Activated naive CD4-positive, alpha-beta T cell treated with Interleukin-2 at 50 U/mL for 16 hours (primary cell): ENCODE measurements at regions not wholly inside any gene's neighbourhood (a gene's known extent, or its start where the extent isn't known, plus 50 kb on each side); places are given as distances from the start of the nearest gene placed in this dataset.
"Not testable (repeated sequence)": the region's sequence is repeated elsewhere in the genome, so short reads cannot be mapped to it uniquely, and the experiment has no call there.

Experiments
- DNase-seq: peaks from one replicate; pipeline ENCODE4 v3.0.0-alpha.2; 2020

DNA sequence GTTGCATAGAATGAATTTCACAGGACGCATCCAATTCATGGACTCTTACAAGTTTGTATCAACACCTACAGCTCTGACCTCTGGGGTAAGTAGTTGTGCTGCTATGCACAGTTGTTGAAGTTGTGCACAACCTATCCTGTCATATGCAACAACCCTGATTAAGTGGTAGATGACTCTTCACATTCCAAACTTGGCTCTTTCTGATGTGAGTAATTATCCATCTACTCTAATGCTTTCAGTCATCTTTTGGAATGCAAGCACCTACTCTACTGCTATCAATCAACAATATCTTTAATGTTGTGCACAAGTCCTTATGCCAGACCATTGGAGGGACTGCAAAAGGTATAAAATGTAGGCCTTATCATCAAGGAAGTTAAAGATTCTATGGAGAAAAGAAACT, 921.4 kb downstream of the MCTP2 start:
- no peak for DNase-seq

DNA sequence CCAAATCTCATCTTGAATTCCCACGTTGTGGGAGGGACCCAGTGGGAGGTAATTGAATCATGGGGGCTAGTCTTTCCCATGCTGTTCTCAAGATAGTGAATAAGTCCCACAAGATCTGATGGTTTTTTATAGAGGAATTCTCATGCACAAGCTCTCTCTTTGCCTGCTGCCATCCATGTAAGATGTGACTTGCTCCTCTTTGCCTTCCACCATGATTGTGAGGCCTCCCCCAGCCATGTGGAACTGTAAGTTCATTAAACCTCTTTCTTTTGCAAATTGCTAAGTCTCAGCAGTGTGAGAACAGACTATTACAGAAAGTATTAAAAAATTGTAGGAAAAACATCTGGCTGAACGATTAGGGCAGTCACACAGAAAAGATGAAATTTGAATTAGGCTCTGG, 921.8 kb downstream of the MCTP2 start:
- DNase-seq = not testable (repeated sequence)

DNA sequence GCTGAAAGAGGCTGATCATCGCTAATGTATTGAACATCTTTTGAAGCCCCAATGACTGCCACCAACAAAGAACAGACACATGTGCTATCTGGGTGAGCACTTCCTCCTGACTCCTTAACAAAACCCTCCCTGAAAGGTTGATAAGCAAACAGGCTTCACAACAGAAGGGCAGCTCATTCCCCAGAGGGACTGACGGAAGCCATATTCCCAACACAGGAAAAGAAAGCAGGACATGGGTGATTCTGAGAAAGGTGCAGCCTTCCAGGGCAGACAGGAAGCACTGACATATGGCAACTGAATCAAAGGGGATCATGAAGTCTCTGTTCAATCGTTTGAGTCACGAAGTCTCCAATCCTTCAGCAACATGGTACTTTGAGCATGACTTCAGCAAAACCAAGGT, 929.0 kb downstream of the MCTP2 start:
- no peak for DNase-seq

DNA sequence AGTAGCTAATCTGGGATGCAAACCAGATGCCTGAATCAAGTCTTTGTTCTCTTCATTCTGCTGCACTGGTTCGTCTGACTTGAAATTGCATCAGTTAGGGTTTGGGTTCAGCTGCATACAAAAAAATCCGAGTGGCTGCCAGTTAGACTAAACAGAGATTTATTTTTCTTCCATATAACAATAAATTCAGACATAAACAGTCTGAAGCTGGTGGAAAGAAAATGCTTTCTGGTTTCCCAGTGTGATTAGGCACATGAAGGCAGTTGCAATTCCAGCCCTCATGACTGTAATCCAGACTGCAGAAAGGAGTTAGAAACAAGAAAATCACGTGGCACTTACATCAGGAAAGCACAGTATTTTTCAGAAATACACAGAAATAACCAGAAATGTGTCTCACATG, 930.7 kb downstream of the MCTP2 start:
- no peak for DNase-seq

DNA sequence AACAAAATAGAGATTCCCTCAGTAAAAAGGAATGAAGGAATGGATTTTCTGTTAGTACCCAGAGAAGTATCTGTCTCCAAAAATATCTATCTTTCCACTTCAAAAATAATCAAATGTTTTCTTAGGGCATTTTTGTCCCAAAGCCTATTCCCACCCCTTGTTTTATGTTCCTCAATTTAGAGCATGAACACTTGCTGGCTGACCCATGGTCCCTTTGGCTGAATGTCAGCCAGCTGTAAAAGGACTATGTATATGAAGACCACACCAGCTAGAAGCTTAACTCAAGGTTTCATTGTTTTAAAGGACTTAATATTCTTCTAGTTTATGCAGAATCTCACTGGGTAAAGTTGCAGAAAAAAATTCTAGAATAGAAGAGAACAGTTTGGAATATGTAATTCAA, 931.2 kb downstream of the MCTP2 start:
- no peak for DNase-seq

DNA sequence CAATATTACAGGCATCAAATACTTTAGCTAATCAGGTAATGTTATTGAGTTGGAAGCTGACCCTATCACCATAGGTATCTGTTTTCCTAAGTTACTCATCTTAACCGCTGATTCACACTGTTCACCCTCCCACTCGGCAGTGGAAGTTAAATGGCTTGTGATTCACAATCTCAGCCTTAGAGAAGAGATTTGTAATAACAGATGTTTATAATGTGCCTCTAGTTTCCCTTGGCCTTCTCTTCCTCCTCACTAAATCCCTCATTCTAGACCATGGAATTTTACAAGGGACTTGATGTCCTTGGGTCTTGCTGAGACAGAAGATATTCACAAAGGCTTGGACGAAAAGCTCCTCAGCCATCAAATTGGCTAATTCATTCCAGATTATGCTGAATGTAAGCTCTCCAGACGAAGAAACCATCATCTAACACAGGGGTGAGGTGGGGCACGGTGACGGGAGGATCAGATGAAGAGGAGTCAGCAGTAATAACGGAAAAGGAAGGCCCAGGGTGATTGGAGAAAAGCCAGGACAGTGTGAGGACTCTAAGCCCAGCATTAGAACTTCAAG, 931.7 kb downstream of the MCTP2 start:
- no peak for DNase-seq

DNA sequence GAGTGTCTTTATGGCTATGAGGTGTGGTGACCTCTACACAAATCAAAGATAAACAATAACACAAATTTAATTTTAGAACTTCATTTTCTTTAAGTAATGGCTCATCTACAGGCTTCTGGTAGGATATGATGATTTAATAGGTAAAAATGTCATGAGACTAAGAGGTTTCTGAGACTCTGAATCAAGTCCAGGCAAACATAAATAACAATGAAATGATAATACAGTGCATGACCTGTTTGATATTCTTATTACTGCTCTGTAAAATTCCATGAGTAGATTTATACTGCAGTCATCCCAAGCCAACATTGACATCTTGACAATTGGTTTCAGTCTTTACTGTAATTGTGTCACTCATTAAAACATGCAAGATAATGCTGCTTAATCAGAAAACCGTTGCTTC, 936.8 kb downstream of the MCTP2 start:
- no peak for DNase-seq

DNA sequence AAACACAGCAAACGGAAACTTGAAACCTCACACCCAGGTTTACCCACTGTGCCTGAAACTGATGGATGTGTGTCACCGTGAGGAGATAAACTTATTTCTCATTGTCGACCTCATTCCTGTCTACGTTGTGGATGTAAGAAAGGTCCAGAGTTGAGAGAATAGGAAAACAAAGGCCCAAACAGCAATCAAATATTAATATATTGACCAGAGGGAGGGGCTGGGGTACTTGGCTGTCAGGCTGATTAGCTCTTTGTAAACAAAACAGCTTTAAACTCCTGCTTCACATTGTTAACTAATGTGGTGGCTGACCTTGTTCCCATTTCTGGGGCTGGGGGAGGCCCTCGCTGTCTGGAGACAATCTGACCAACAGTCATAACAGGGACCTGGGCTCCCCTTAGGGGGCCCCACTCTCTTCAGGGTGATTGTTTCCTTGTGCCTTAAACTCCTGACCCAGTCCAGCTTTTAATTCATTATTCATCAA, 937.6 kb downstream of the MCTP2 start:
- no peak for DNase-seq

DNA sequence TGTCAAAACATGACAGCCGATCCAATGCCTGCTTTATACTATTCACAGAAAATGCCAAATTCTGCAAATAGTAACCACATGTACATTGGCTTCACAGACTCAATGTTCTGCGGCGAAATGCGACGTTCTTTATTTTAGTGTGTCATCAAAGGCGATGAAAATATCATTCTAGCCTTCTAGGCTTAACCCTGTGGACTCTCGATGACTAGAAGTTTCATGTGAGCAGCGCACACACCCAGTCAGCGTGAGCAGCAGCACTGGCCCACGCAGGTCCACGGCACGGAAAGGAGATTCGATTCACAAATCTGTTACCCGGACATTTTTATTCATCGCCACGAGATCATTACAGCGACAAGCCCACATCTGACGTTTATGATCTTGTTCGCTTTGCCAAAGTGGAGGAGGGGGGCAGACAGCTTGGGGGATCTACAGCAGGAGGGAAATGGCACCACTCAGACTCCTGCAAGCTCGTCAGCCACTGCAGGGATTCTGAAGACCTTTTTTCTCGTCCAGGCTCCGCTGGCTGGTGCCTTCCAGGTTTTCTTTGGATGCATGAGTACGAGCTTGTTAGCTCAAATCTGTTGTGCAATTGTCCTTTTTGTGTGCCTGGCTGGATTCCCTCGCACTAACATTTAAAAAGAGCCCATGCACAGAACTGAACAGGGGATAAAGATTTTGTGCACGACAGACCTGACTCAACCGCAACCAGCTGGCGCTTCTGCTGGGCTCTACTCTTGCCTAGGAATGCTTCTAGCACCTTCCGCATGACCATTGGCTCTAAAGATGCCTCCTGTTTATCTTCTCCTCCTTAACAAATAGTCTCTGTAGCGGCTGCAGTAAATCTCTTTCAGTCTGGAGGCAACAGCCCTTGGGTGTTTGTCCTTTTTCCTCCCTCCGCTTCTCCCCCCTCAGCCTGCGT, 938.4 kb downstream of the MCTP2 start:
- no peak for DNase-seq

DNA sequence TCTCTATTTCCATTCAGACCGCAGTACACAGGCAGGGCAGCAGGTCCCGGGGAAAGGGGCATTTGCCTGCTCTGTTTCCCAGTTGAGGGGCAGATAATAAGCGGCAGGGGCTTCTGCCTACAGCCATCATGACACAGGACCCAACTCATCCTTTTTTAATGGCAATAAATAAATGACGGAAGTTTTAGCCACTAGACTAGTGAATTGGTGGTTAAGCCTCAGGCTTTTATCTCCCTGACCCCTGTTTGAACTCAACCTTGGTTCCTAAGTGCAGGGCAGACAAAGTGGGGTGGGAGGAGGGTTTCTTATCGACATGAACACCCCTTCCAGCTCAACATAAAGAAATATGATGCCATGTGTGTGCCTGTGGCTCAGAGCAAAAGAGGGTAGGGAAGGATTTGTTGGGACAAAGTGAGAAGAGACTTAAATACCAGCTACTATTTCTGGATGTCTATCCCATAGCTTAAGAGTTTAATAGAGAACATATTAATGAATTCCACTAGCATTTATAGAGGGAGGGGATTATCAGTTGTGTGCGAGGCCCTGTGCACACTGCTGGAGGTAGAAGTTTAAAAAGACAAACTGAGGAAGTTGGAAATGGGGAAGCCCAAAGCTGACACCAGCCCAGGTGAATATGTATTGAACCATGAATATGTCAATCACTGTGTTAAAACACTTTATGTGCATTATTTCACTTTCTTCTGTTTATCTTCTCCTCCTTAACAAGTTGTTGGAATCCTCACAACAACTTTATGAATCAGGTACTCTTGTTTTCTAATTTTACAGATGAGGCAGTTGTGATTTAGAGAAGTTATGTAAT, 939.4 kb downstream of the MCTP2 start:
- DNase-seq = no peak

DNA sequence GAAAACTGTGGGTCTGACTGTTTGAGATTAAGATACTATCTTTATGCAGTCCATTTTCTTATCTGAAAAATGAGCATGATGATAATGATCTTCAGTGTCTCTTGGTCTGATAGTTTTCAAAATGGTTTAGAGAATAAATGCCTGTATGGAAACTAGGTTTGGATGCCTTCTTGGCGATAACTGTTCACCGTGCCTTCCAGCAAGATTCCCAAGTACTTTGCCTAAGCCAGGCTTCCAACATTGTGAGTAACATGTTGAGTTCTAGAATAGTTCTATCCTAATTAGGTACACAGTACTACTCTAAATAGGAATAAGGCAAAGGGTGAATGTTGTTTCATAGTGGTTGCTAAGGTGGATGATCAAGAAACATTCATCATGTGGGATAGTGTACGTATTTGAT, 940.2 kb downstream of the MCTP2 start:
- DNase-seq = no peak

DNA sequence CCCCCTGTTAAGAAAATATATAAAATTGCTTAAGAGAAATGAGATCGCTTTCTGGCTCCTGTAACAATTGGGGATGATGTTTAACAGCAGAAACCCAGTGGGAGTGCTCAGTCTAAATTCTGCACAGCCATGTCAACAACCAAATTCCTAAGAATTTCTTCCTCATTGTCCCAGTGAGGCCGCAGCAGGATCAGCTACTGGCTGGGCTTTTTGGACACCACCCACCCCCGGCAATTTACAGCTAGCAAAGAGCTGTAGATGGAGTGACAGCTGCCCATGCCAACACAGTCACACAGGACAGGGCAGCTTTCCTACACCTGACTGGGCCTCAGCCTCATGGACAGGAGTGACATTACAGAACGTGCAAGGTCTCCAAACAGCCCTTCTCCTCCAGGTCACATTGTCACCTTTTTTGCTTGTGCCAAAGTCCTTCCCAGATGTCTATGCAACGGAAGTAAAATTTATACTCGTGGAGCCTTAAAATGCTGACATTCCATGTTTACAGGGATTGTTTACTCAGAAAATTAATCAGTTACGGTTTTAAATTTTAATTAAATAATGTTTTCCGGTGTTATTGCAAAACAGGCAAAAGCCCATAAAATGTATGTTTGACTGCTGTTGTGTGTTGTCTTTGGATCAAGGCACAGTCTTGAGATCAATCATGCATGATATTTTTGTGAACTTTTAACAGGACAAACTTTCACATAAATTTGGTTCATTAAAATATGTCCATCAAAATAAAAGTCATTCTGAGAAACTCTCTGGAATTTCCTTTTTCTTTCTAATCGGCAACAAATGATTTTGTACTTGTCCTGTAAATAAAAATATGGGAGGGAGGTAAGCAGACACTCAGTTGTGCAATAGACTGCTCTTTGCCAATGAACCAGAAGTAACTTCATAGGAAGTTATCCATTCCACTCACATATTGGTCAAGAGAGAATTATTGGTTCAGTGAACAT, 943.2 kb downstream of the MCTP2 start:
- no peak for DNase-seq

DNA sequence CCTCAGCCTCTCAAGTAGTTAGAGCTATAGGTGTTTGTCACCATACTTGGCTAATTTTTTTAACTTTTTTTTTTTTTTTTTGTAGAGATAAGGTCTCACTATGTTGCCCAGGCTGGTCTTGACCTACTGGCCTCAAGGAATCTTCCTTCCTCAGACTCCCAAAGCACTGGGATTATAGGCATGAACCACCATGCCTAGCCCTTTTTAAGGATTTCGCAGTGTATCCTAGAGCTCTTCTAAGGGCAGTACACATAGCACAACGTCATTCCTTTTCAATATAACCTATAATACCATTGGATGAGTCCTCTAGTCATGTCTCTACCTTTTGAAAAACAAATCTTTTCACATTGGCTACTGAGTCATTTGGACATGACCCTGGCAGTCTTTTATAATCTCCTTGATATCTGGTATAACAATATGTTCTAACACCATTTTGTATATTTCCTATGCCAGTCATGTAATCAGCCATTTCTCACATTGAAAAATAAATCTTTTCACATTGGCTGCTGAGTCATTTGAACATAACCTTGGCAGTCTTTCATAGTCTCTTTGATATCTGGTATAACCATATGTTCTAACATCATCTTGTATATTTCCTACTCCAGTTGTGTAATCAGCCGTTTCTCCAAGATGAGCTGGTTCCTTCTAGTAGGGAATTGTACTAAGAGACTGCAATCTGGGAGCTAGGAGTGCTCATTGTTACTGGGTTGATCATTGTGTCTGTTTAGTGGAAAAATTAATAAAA, 944.7 kb downstream of the MCTP2 start:
- no peak for DNase-seq

DNA sequence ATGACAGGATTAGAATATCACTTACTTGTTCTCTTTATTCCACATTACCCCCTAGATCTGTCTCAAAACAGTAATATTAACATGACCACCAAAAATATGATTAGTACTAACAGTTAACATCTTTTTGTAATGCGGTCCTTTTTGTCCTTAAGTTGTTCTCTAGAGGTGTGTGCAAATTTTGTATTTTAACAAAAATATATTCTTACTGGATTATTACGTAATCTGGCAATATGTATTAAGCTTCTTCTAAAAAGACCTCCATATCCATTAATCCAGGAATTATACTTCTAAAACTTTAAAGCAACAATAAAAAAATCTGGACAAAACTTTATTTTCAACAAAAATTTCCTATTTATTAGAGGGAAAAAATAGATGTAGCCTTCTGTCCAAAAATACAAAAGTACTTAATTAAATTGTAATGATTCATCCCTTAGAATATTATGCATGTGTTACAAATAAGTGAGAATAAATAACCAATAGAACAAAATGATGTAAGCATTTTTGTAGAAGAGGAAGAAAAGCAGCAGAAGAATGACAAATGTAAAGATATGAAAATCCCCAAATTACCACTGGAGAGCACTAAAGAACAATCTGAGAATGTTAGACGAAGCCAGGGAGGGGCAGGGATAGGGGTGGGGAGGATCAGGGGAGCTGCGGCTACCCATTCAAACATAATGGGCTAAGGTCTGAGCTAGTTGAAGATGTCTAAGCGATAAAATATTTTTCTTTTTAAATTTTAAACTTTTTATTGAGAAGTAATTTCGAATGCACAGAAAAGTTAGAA, 945.6 kb downstream of the MCTP2 start:
- DNase-seq = no peak

DNA sequence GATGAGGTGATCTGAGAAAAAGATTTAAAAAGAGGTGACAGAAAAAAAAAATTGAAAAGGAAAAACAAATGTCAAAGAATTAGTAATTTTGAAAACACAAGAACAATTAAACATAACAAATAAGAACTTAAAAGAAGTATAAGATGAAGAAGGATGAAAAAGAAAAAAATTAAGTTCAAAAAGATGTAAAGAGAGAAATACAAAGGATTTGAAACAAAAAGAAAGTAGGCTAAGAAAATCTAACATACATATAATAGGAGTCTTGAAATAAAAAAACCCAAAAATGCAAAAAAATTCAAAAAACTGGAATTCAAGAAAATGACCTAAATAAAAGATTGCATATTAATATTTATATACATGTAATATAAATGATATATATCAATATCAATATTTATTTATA, 949.2 kb downstream of the MCTP2 start:
- DNase-seq = no peak

DNA sequence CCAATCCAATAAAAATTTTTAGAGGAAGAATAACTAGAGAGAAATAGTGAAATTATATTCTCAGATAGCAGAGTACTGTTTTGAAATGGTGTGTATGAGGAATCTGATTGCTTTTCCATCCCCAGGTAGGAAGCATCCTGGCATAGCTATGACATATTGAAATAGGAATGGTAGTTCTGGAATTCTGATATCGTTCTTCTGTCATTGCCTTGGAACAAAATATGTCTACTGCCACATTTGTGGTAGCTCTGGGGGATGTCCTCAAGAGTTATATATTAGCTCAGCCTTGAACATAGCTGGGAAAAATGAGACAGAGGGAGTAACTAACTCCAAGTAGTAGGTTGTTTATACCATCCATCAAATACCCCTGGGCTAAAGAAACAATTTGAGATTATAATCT, 950.7 kb downstream of the MCTP2 start:
- no peak for DNase-seq

DNA sequence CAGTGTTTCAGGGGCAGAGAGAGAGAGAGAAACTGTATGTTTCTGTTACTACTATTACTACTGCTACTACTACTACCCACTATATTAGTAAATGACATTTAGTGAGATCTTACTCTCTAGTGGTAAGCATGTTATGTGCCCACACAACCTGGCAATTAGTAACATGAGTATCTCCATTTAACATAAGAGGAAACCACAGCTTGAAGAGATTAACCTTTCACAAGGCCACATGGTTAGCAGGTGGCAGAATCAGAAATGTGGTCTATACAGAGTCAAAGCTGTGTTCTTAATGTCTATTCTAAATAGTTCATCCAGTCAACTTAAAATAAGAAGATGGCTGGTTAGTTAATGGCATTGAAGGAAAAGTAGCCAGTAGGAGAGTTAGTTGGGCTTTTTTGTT, 961.6 kb downstream of the MCTP2 start:
- no peak for DNase-seq

DNA sequence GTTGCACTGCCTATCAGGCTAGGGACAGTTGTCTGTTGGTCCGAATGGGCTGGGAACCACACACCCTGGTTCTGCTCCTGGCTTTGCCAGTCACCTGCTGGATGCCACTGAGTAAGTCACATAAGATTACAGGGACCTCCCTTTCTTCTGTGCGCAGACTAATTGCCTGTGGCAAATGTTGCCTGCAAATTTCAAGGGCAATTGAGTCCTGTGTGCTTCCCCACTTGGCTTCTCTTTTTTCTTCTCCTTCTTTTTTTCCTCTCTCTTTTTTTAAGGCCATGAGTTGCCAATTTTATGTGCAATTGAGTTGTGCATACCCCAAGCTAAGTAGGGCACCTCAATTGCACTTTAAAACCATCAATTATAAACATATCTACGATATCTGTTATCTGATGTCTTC, 963.4 kb downstream of the MCTP2 start:
- no peak for DNase-seq

DNA sequence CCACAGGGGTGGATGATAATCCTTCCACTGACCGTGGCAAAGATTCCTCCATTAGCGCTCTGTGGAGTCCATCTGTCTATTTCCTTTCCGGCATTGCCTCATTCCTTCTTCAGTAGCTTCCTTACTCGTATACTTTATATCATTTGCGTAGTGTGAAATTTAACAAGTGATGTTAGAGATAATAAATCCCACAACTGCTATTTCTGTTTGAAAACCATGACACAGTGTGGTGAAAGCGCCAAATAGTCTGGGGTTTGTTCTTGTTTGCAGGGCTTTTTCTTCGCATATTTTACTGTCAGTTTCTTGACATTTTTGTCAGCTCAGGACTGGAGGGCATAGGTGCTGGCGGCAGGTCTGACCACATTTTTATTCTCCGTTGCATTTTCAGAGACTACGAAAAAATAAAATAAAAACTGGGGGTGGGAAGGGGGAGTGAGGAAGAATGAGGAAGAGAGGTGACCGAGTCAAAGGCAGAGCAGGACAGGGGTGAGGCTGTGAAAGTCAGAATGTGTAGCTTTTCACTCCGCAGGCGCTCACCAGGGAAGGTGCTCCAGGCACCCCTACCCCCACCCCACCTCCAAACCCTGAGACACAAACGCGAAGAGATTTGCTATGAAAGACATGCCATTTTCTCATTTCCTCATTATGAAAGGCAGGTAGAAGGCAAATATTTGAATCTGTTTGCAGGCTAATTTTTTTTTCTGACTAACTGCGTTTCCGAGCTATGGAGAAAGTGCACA, 965.0 kb downstream of the MCTP2 start:
- no peak for DNase-seq
